H54 (cell line): ENCODE measurements at regions not wholly inside any gene's neighbourhood (a gene's known extent, or its start where the extent isn't known, plus 50 kb on each side); places are given as distances from the start of the nearest gene placed in this dataset.

Source experiments
- DNase-seq: peaks from one replicate; pipeline ENCODE4 v3.0.0; 2011; ENCODE audit warnings: low spot score, mixed read lengths; ENCODE audit not compliant: insufficient read length
- FAIRE-seq: peaks from 3 replicates; lab custom pipeline; 2011; peaks lifted over from hg19 to GRCh38; lab: Jason Lieb, UNC
- POLR2A ChIP-seq: IDR thresholded peaks from 2 replicates; pipeline ENCODE4 v1.6.1; 2011; ENCODE audit warnings: low read depth, mild to moderate bottlenecking, low read length

DNA sequence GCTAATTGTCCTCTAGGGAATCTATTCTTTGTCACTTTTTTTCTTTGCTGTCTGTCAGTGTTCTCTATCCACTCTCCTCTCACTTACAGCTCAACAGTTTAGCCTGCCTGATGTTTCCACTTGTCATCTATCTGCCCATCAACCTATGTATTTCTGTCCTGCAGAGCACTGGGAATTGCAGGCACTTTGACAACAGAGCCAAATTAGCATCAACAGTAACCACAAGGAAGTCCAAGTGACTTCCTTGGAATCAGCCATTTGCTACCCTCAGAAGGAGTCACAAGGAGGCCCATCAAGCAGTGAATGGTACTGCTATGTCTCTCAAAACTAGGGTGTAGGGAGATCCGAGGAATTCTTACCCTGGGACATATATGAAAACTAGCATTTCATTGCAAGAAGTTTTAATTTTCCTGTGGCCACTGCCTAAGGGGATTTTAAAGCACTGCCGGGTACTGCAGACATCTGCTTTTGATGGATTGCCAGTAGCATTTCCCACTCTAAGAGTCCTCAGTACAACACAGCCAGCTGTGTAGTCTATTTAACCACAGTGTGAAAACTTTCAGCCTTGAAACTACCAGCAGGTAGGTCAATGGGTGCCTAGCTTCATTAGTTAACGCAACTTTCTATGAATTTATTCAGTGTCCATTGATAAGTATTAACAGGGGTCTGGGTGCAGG lies 898.8 kb downstream of the NTRK3 start:
- no peak for DNase-seq
- TF ChIP-seq POLR2A: no peak
- no peak for FAIRE-seq

- DNase-seq (no peak), FAIRE-seq (no peak)
- no peak for TF ChIP-seq POLR2A
Observed at GRCh38 chr15:87355946-87356345, 900.6 kb downstream of the NTRK3 start.

- FAIRE-seq: peak; percentile 52
- DNase-seq: peak; percentile 11
- no peak for TF ChIP-seq POLR2A
Observed at GRCh38 chr15:87354661-87355410, 901.7 kb downstream of the NTRK3 start.

- no peak for FAIRE-seq
- TF ChIP-seq POLR2A: no peak
- no peak for DNase-seq
Observed at GRCh38 chr15:87349181-87349580, 907.4 kb downstream of the NTRK3 start.

- no peak for DNase-seq
- no peak for TF ChIP-seq POLR2A
- no peak for FAIRE-seq
Observed at GRCh38 chr15:87348746-87349145, 907.8 kb downstream of the NTRK3 start.

DNA sequence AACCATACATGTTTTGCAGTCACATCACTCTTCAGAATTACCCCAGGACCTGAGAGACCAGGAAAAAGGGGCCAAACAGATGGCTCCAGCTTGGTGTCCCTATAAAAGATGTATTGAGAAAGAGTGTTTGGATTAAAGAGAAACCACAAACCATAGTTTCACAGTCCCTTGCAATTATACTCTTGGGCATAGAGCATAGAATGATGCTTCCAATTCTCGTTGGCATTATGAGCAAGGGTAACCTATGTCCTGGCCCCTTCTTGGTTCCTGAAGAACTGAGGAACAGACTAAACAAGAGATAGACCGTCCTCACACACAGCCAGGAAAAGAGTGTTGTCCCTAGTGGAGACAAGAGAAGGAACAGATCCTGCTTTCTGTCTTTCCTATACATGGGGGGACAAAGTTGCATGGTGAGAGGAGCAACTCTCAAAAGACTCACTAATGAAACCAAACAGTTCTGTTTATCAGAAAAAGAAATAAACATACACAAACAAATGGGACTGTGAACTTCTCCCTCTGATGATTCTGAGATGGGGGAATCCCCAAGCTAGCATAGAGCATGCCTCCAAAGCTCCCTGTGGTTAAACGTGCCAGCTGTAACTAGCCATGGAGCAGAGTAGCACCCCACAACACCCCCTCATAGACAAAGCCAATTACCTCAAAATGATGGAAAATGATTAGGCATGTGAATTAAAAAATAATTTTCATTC lies 908.6 kb downstream of the NTRK3 start:
- TF ChIP-seq POLR2A: no peak
- DNase-seq: no peak

DNA sequence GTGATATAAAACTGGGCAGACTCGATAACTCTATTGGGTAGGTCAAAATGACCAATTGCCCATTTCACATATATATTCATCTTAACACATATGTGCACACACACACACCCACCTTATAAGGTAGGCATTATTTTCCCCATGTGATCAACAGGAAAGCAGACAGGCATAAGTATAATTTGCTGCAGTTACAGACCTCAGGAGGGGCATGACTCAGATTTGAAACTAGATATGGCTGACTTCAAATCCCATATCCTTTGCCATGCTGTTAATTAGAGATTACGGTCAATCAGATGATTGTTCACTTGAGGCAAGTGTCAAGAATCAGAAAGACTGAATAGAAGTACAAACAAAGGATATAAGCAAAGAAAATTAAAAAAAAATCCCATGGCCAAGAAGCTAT lies 910.6 kb downstream of the NTRK3 start:
- DNase-seq (no peak), FAIRE-seq (no peak)
- no peak for TF ChIP-seq POLR2A

More for the DNA sequence above, 908.6 kb downstream of the NTRK3 start:
- FAIRE-seq: no peak

GRCh38 chr15:87343966-87344365 lies 912.6 kb downstream of the NTRK3 start:
- FAIRE-seq (no peak), DNase-seq (no peak)
- TF ChIP-seq POLR2A: no peak

DNA sequence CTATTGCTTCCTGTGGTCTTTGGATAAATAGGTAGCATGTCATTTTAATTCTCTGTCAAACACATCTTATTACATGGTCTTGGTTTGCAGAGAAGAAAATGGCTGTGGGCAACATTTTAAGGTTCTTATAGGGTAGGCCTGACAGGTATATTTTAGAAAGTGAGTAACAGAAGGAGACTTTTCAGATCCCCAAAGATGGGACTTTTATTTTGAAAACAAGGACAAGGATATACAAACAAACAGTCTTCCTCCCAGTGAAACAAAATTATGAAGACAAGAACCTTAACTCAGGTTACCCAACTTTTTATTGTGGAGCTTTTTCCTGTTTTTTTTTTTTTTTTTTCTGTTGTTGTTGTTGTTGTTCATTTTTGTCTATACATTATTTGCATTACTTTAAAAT lies 916.2 kb downstream of the NTRK3 start:
- no peak for FAIRE-seq
- no peak for DNase-seq
- no peak for TF ChIP-seq POLR2A

DNA sequence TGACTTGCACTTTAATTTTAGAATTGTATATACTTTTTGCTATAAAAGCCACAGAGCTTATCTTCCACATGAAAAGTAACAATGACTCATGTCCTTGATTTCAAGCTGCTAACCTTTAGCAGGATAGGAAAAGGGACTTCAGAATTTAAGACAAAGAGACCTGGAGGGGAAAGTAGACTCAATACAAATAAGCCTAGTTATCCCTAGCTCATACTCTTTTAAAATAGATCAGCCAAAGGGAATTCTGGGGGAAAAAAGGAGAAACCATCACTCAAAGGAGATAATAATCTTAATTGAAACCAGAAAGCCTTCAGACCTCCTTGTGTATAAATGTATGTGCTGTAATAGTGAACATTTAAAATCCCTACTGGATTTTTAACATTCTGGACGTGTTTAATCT lies 930.3 kb downstream of the NTRK3 start:
- no peak for FAIRE-seq
- no peak for TF ChIP-seq POLR2A
- no peak for DNase-seq

- FAIRE-seq (no peak), DNase-seq (no peak)
- TF ChIP-seq POLR2A: no peak
Observed at GRCh38 chr15:87322870-87323269, 933.7 kb downstream of the NTRK3 start.

DNA sequence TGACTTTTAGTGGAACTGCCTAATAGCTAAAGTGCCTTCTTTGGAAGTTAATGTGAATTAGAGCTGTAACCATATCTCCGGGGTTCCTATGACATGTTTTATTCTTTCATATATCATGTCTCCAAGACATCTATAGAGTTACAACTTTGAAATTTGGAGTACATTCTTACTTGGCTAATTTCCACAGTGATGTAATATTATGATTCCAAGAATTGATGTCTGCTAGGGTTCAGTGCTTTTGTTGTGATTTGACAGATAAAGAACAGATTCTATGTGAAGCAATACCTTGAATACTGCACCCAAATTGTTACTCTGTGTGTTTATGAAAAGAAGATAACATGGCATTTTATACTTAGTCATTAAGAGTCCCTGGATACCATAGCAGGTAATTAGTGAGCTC lies 934.3 kb downstream of the NTRK3 start:
- no peak for DNase-seq
- TF ChIP-seq POLR2A: no peak
- no peak for FAIRE-seq

- FAIRE-seq: no peak
- no peak for DNase-seq
- no peak for TF ChIP-seq POLR2A
Observed at GRCh38 chr15:87317900-87318299, 938.6 kb downstream of the NTRK3 start.

- FAIRE-seq (no peak), DNase-seq (no peak)
- TF ChIP-seq POLR2A: no peak
Observed at GRCh38 chr15:87312221-87312620, 944.3 kb downstream of the NTRK3 start.
